Uterus (tissue), 3 donors: ENCODE measurements at regions not wholly inside any gene's neighbourhood (a gene's known extent, or its start where the extent isn't known, plus 50 kb on each side); places are given as distances from the start of the nearest gene placed in this dataset.

Experiments
- DNase-seq, 2 donors: peaks; one replicate each; pipeline ENCODE4 v3.0.0-alpha.2; 2019 to 2020
- H3K27ac ChIP-seq, 2 donors: fragments of 200-600 bp; sonication (generic); 1 replicate in 1 of 2; 2 replicates in 1 of 2; pipeline ENCODE4 v1.5.1; 2016 to 2018
- H3K27me3 ChIP-seq, 2 donors: fragments of 200-600 bp; sonication (generic); one replicate each; pipeline ENCODE4 v1.5.1; 2018 to 2019; ENCODE audit warnings: control low read depth in 1 of 2
- H3K36me3 ChIP-seq, 2 donors: fragments of 200-600 bp; sonication (generic); one replicate each; pipeline ENCODE4 v1.5.1; 2019; ENCODE audit warnings: control low read depth in 1 of 2
- H3K4me1 ChIP-seq, 2 donors: fragments of 200-600 bp; sonication (generic); one replicate each; pipeline ENCODE4 v1.5.1; 2018 to 2019; ENCODE audit warnings: control low read depth in 1 of 2
- H3K4me3 ChIP-seq, 2 donors: fragments of 200-600 bp; sonication (generic); 1 replicate in 1 of 2; 2 replicates in 1 of 2; pipeline ENCODE4 v1.5.1; 2018 to 2019; ENCODE audit warnings: mild to moderate bottlenecking in 1 of 2
- H3K9me3 ChIP-seq, 2 donors: fragments of 200-600 bp; sonication (generic); one replicate each; pipeline ENCODE4 v1.5.1; 2019; ENCODE audit warnings: control low read depth in 1 of 2
- CTCF ChIP-seq, 4 experiments: fragments of 200-600 bp in 2 of 4; fragments of 450-650 bp in 2 of 4; sonication (generic) in 2 of 4; IDR thresholded peaks; one replicate each; pipeline ENCODE4 v1.5.1; 2016 to 2019; ENCODE audit warnings: antibody characterized with exemption in 4 of 4, mild to moderate bottlenecking in 2 of 4, moderate library complexity in 1 of 4
- POLR2A ChIP-seq, 2 donors: fragments of 450-650 bp; IDR thresholded peaks; one replicate each; pipeline ENCODE4 v1.6.1; 2016; ENCODE audit warnings: antibody characterized with exemption in 2 of 2, mild to moderate bottlenecking in 1 of 2, moderate library complexity in 1 of 2
- intact Hi-C: fragments of 100-400 bp; cut with DNase I; formaldehyde crosslinking; loops from one replicate; pipeline ENCODE4 v1.15.1; 2023; ENCODE audit warnings: low total_unique reads
- donor health status: DM: yes; HTN: yes; CAD: no.

- TF ChIP-seq CTCF (IDR thresholded peaks at IDR 0.05): no peak
- no peak for TF ChIP-seq POLR2A (IDR thresholded peaks at IDR 0.05)
- Histone ChIP-seq H3K27ac (no peak overlapping the region), H3K36me3 (no peaks in the 10 kb centered on the region), H3K27me3 (no peaks in the 10 kb centered on the region), H3K4me1 (no peaks in the 10 kb centered on the region), H3K4me3 (no peak overlapping the region), H3K9me3 (no peaks in the 10 kb centered on the region)
- intact Hi-C loops: no loop called here
- DNase-seq: no peak
These were observed 332.1 kb upstream of the SOX11 start for GRCh38 chr2:5360081-5360480.

- intact Hi-C loops: no loop called here
- TF ChIP-seq CTCF (IDR thresholded peaks at IDR 0.05): no peak
- TF ChIP-seq POLR2A (IDR thresholded peaks at IDR 0.05): no peak
These were observed 327.8 kb upstream of the SOX11 start for GRCh38 chr2:5364361-5364760.

GRCh38 chr2:5365871-5366461 lies 326.2 kb upstream of the SOX11 start:
- H3K4me1 ChIP-seq: no peaks in the 10 kb centered on the region
- intact Hi-C loops: no loop called here
- no peak overlapping the region for H3K27ac ChIP-seq
- no peaks in the 10 kb centered on the region for H3K9me3 ChIP-seq
- no peaks in the 10 kb centered on the region for H3K36me3 ChIP-seq
- TF ChIP-seq CTCF (IDR thresholded peaks at IDR 0.05) (peak in 1 of 4 experiments; percentile 19), POLR2A (IDR thresholded peaks at IDR 0.05) (no peak)
- H3K27me3 ChIP-seq: no peaks in the 10 kb centered on the region
- DNase-seq: no peak
- no peak overlapping the region for H3K4me3 ChIP-seq

More at GRCh38 chr2:5364361-5364760, 327.8 kb upstream of the SOX11 start:
- Histone ChIP-seq H3K4me1 (no peaks in the 10 kb centered on the region), H3K27me3 (no peaks in the 10 kb centered on the region), H3K4me3 (no peak overlapping the region), H3K36me3 (no peaks in the 10 kb centered on the region), H3K27ac (no peak overlapping the region), H3K9me3 (no peaks in the 10 kb centered on the region)
- no peak for DNase-seq

GRCh38 chr2:5367321-5367720 lies 324.9 kb upstream of the SOX11 start:
- Histone ChIP-seq H3K27ac (no peak overlapping the region), H3K36me3 (no peaks in the 10 kb centered on the region), H3K9me3 (no peaks in the 10 kb centered on the region), H3K4me3 (no peak overlapping the region), H3K27me3 (no peaks in the 10 kb centered on the region), H3K4me1 (no peaks in the 10 kb centered on the region)
- no peak for TF ChIP-seq CTCF (IDR thresholded peaks at IDR 0.05)
- no peak for TF ChIP-seq POLR2A (IDR thresholded peaks at IDR 0.05)
- intact Hi-C loops: no loop called here
- no peak for DNase-seq

- no peaks in the 10 kb centered on the region for H3K36me3 ChIP-seq
- TF ChIP-seq POLR2A (IDR thresholded peaks at IDR 0.05) (no peak), CTCF (IDR thresholded peaks at IDR 0.05) (no peak)
- intact Hi-C loops: no loop called here
These were observed 323.9 kb upstream of the SOX11 start for GRCh38 chr2:5368263-5368662.

More at GRCh38 chr2:5368263-5368662, 323.9 kb upstream of the SOX11 start:
- no peak for DNase-seq
- Histone ChIP-seq H3K27ac (no peak overlapping the region), H3K9me3 (no peaks in the 10 kb centered on the region), H3K27me3 (no peaks in the 10 kb centered on the region), H3K4me3 (no peak overlapping the region), H3K4me1 (no peaks in the 10 kb centered on the region)
